ENCODE measurements at regions not wholly inside any gene's neighbourhood (a gene's known extent, or its start where the extent isn't known, plus 50 kb on each side); places are given as distances from the start of the nearest gene placed in this dataset.

GRCh38 chr10:10044922-10045764 lies 972.5 kb upstream of the CELF2 start:
- Histone ChIP-seq H3K27ac (ENCODE audit: low read depth in 1 of 2, low read length in 2 of 2) (no peak overlapping the region), H3K36me3 (ENCODE audit: control insufficient read depth in 4 of 4, insufficient read depth in 3 of 4, low read depth in 1 of 4, low read length in 3 of 4) (no peaks in the 10 kb centered on the region), H3K9ac (ENCODE audit: low read depth in 1 of 2, low read length in 2 of 2) (no peak overlapping the region), H3K9me3 (ENCODE audit: control insufficient read depth in 4 of 4, low read length in 3 of 4) (no peaks in the 10 kb centered on the region), H3K27me3 (ENCODE audit: control insufficient read depth in 4 of 4, insufficient read depth in 4 of 4, low read length in 3 of 4) (no peaks in the 10 kb centered on the region), H3K4me1 (ENCODE audit: control insufficient read depth in 4 of 4, insufficient read depth in 4 of 4, low read length in 3 of 4) (no peaks in the 10 kb centered on the region), H3K4me3 (ENCODE audit: low read depth in 1 of 3, low read length in 3 of 3) (no peak overlapping the region)
- no peak for TF ChIP-seq RAD21 (IDR thresholded peaks at IDR 0.05)
- no peak for TF ChIP-seq RXRA (IDR thresholded peaks at IDR 0.05)
- TF ChIP-seq JUND (IDR thresholded peaks at IDR 0.05): no peak
- no peak for TF ChIP-seq TAF1 (conservative IDR thresholded peaks at IDR 0.05)
- no peak for TF ChIP-seq SP1 (IDR thresholded peaks at IDR 0.05)
- TF ChIP-seq REST (IDR thresholded peaks at IDR 0.05): no peak
- no peak for TF ChIP-seq NR2F2 (IDR thresholded peaks at IDR 0.05)
- TF ChIP-seq GABPA (IDR thresholded peaks at IDR 0.05 in 1 of 2, conservative IDR thresholded peaks at IDR 0.05 in 1 of 2): no peak
- no peak for TF ChIP-seq EGR1 (IDR thresholded peaks at IDR 0.05; ENCODE audit: low read depth in 2 of 2)
- no peak for TF ChIP-seq ATF3 (IDR thresholded peaks at IDR 0.05)
- TF ChIP-seq FOXA2 (IDR thresholded peaks at IDR 0.05): no peak
- TF ChIP-seq HNF4G (IDR thresholded peaks at IDR 0.05): no peak
- WGBS: 81% methylated on average over 4 of the region's 4 CpGs
- DNase-seq (ENCODE audit: low spot score): no peak

- Histone ChIP-seq H3K9me3 (ENCODE audit: control insufficient read depth in 4 of 4, low read length in 3 of 4) (no peaks in the 10 kb centered on the region), H3K9ac (ENCODE audit: low read depth in 1 of 2, low read length in 2 of 2) (no peak overlapping the region), H3K4me1 (ENCODE audit: control insufficient read depth in 4 of 4, insufficient read depth in 4 of 4, low read length in 3 of 4) (no peaks in the 10 kb centered on the region), H3K27me3 (ENCODE audit: control insufficient read depth in 4 of 4, insufficient read depth in 4 of 4, low read length in 3 of 4) (no peaks in the 10 kb centered on the region), H3K27ac (ENCODE audit: low read depth in 1 of 2, low read length in 2 of 2) (no peak overlapping the region), H3K4me3 (ENCODE audit: low read depth in 1 of 3, low read length in 3 of 3) (no peak overlapping the region), H3K36me3 (ENCODE audit: control insufficient read depth in 4 of 4, insufficient read depth in 3 of 4, low read depth in 1 of 4, low read length in 3 of 4) (no peaks in the 10 kb centered on the region)
- 78% methylated on average over 2 of the region's 2 CpGs for WGBS
- no peak for DNase-seq (ENCODE audit: low spot score)
- no peak for TF ChIP-seq JUND (IDR thresholded peaks at IDR 0.05)
- no peak for TF ChIP-seq TAF1 (conservative IDR thresholded peaks at IDR 0.05)
- no peak for TF ChIP-seq YY1 (IDR thresholded peaks at IDR 0.05)
- no peak for TF ChIP-seq HNF4A (conservative IDR thresholded peaks at IDR 0.05)
- no peak for TF ChIP-seq HNF4G (IDR thresholded peaks at IDR 0.05)
- no peak for TF ChIP-seq MAX (IDR thresholded peaks at IDR 0.05)
- TF ChIP-seq REST (IDR thresholded peaks at IDR 0.05): no peak
- TF ChIP-seq SP1 (IDR thresholded peaks at IDR 0.05): no peak
- TF ChIP-seq CTCF (IDR thresholded peaks at IDR 0.05; ENCODE audit: low read depth, low read length, missing input control): no peak
- no peak for TF ChIP-seq FOXA1 (IDR thresholded peaks at IDR 0.05)
- TF ChIP-seq ZBTB33 (IDR thresholded peaks at IDR 0.05): no peak
- TF ChIP-seq RAD21 (IDR thresholded peaks at IDR 0.05): no peak
- no peak for TF ChIP-seq EGR1 (IDR thresholded peaks at IDR 0.05; ENCODE audit: low read depth in 2 of 2)
- TF ChIP-seq NR2F2 (IDR thresholded peaks at IDR 0.05): no peak
- no peak for TF ChIP-seq RXRA (IDR thresholded peaks at IDR 0.05)
- no peak for TF ChIP-seq GABPA (IDR thresholded peaks at IDR 0.05 in 1 of 2, conservative IDR thresholded peaks at IDR 0.05 in 1 of 2)
- TF ChIP-seq FOXA2 (IDR thresholded peaks at IDR 0.05): no peak
- TF ChIP-seq ATF3 (IDR thresholded peaks at IDR 0.05): no peak
These were observed 972.0 kb upstream of the CELF2 start for GRCh38 chr10:10045765-10046028.
